GM12892 (cell line): ENCODE measurements at regions not wholly inside any gene's neighbourhood (a gene's known extent, or its start where the extent isn't known, plus 50 kb on each side); places are given as distances from the start of the nearest gene placed in this dataset.

Source experiments
- POLR2A ChIP-seq: IDR thresholded peaks from 2 replicates; pipeline ENCODE4 v1.6.1; 2011; ENCODE audit warnings: low read depth, low read length, control low read depth
- POLR2AphosphoS5 ChIP-seq: IDR thresholded peaks from 2 replicates; pipeline ENCODE4 v1.6.1; 2011; ENCODE audit warnings: low read depth, low read length, control low read depth

DNA sequence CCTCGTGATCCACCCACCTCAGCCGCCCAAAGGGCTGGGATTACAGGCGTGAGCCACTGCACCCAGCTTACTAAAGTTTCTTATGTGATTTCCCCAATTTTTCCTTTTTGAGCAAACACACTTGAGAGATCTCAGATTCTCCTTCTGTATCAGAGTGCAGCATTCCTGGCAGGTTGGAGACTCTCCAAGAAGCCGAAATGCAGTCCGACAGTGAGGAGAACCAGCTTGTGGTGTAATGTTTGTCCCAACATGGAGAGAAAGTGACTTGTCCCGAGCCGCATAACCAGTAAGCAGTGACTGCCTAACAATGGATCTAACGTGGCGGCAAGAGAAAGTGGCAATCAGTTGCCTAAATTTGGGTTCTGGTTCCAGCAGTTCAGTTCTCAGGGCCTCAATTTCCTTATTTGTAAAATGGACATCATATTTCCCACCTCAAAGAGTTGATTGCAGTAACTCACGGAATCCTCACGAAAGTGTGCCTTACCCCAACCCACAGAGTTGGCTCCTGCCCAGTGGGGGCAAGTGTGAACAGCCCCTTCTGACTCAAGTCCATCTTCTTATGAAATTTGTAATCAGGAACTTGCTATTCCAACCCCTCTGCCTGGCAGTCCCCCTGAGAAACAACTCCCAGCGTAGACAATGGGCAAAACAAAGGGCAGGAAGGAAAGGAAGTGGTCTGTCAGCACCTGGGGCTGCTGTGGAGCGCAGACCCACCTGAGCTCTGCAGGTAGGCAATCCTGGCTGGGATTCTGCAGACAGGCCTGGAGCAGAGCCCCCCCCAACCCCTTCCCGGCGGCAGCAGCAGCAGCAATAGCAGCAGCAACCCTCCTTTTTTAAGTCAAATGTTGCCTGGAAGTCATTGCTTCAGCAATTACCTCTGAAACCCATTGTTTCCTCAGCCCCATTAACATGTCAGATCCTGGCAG is 223.6 kb upstream of the POU3F1 start:
- no peak for TF ChIP-seq POLR2A
- no peak for TF ChIP-seq POLR2AphosphoS5
